ENCODE measurements at regions not wholly inside any gene's neighbourhood (a gene's known extent, or its start where the extent isn't known, plus 50 kb on each side); places are given as distances from the start of the nearest gene placed in this dataset.

GRCh38 chr14:97100306-97100705 lies 303.1 kb downstream of the VRK1 start:
- no peaks in the 10 kb centered on the region for H3K27me3 ChIP-seq (ENCODE audit: insufficient read depth, low read length)

GRCh38 chr14:97101561-97101960 lies 304.4 kb downstream of the VRK1 start:
- Histone ChIP-seq H3K4me2 (ENCODE audit: low read length) (no peak overlapping the region), H4K20me1 (ENCODE audit: insufficient read depth, low read length) (no peaks in the 10 kb centered on the region), H3K36me3 (ENCODE audit: insufficient read depth, low read length) (no peaks in the 10 kb centered on the region), H3K27me3 (ENCODE audit: insufficient read depth, low read length) (no peaks in the 10 kb centered on the region), H3K9ac (ENCODE audit: low read length) (no peak overlapping the region), H3K27ac (ENCODE audit: low read depth, low read length) (no peak overlapping the region), H3K4me3 (ENCODE audit: insufficient read depth, low read depth, low read length) (no peak overlapping the region), H2AFZ (ENCODE audit: low read depth, low read length) (no peak overlapping the region), H3K9me3 (ENCODE audit: insufficient read depth, low read depth, low read length) (no peaks in the 10 kb centered on the region), H3K79me2 (ENCODE audit: insufficient read depth, low read length) (no peaks in the 10 kb centered on the region), H3K4me1 (ENCODE audit: insufficient read depth, low read length) (no peaks in the 10 kb centered on the region)
- no peak overlapping the region for H3K4me3 Mint-ChIP-seq (ENCODE audit: unreplicated experiment)
- peaks cover 5% of the 10 kb centered on the region for H3K9me3 Mint-ChIP-seq (ENCODE audit: unreplicated experiment)
- no peak overlapping the region for H3K27ac Mint-ChIP-seq (ENCODE audit: unreplicated experiment)
- DNase-seq (ENCODE audit: low read depth) (no peak), FAIRE-seq (no peak)
- TF ChIP-seq CTCF (IDR thresholded peaks at IDR 0.05; ENCODE audit: insufficient read depth, low read depth, low read length) (no peak), EZH2 (IDR thresholded peaks at IDR 0.05; ENCODE audit: insufficient read depth, low read length) (no peak)
- peaks cover 22% of the 10 kb centered on the region for H3K27me3 Mint-ChIP-seq (ENCODE audit: low read depth, unreplicated experiment)
- H3K4me1 Mint-ChIP-seq (ENCODE audit: low read depth, unreplicated experiment), result no peaks in the 10 kb centered on the region
- H3K36me3 Mint-ChIP-seq (ENCODE audit: low read depth, unreplicated experiment), result no peaks in the 10 kb centered on the region

More at GRCh38 chr14:97100306-97100705, 303.1 kb downstream of the VRK1 start:
- Histone ChIP-seq H4K20me1 (ENCODE audit: insufficient read depth, low read length) (no peaks in the 10 kb centered on the region), H3K4me3 (ENCODE audit: insufficient read depth, low read depth, low read length) (no peak overlapping the region), H3K4me1 (ENCODE audit: insufficient read depth, low read length) (no peaks in the 10 kb centered on the region), H3K27ac (ENCODE audit: low read depth, low read length) (no peak overlapping the region), H3K9ac (ENCODE audit: low read length) (no peak overlapping the region), H2AFZ (ENCODE audit: low read depth, low read length) (no peak overlapping the region), H3K36me3 (ENCODE audit: insufficient read depth, low read length) (no peaks in the 10 kb centered on the region), H3K4me2 (ENCODE audit: low read length) (no peak overlapping the region), H3K9me3 (ENCODE audit: insufficient read depth, low read depth, low read length) (peaks cover 3% of the 10 kb centered on the region), H3K79me2 (ENCODE audit: insufficient read depth, low read length) (no peaks in the 10 kb centered on the region)
- FAIRE-seq (no peak), DNase-seq (ENCODE audit: low read depth) (no peak)
- Mint-ChIP-seq H3K36me3 (ENCODE audit: low read depth, unreplicated experiment) (no peaks in the 10 kb centered on the region), H3K4me3 (ENCODE audit: unreplicated experiment) (no peak overlapping the region), H3K27ac (ENCODE audit: unreplicated experiment) (no peak overlapping the region), H3K27me3 (ENCODE audit: low read depth, unreplicated experiment) (peaks cover 24% of the 10 kb centered on the region), H3K9me3 (ENCODE audit: unreplicated experiment) (peaks cover 5% of the 10 kb centered on the region), H3K4me1 (ENCODE audit: low read depth, unreplicated experiment) (no peaks in the 10 kb centered on the region)
- TF ChIP-seq EZH2 (IDR thresholded peaks at IDR 0.05; ENCODE audit: insufficient read depth, low read length) (no peak), CTCF (IDR thresholded peaks at IDR 0.05; ENCODE audit: insufficient read depth, low read depth, low read length) (no peak)

GRCh38 chr14:97104029-97104428 lies 306.8 kb downstream of the VRK1 start:
- H3K36me3 ChIP-seq (ENCODE audit: insufficient read depth, low read length), result no peaks in the 10 kb centered on the region
- no peak for DNase-seq (ENCODE audit: low read depth)
- no peaks in the 10 kb centered on the region for H3K4me1 ChIP-seq (ENCODE audit: insufficient read depth, low read length)
- no peak overlapping the region for H3K4me3 ChIP-seq (ENCODE audit: insufficient read depth, low read depth, low read length)
- H4K20me1 ChIP-seq (ENCODE audit: insufficient read depth, low read length), result no peaks in the 10 kb centered on the region
- H3K4me2 ChIP-seq (ENCODE audit: low read length), result no peak overlapping the region
- no peaks in the 10 kb centered on the region for H3K27me3 ChIP-seq (ENCODE audit: insufficient read depth, low read length)
- Mint-ChIP-seq H3K9me3 (ENCODE audit: unreplicated experiment) (peaks cover 5% of the 10 kb centered on the region), H3K4me1 (ENCODE audit: low read depth, unreplicated experiment) (no peaks in the 10 kb centered on the region), H3K4me3 (ENCODE audit: unreplicated experiment) (no peak overlapping the region), H3K27me3 (ENCODE audit: low read depth, unreplicated experiment) (peaks cover 6% of the 10 kb centered on the region), H3K36me3 (ENCODE audit: low read depth, unreplicated experiment) (peaks cover 2% of the 10 kb centered on the region), H3K27ac (ENCODE audit: unreplicated experiment) (no peak overlapping the region)
- no peak for FAIRE-seq
- H3K27ac ChIP-seq (ENCODE audit: low read depth, low read length), result no peak overlapping the region
- no peak overlapping the region for H3K9ac ChIP-seq (ENCODE audit: low read length)
- no peak for TF ChIP-seq EZH2 (IDR thresholded peaks at IDR 0.05; ENCODE audit: insufficient read depth, low read length)
- TF ChIP-seq CTCF (IDR thresholded peaks at IDR 0.05; ENCODE audit: insufficient read depth, low read depth, low read length), result no peak
- no peaks in the 10 kb centered on the region for H3K79me2 ChIP-seq (ENCODE audit: insufficient read depth, low read length)
- H3K9me3 ChIP-seq (ENCODE audit: insufficient read depth, low read depth, low read length), result no peaks in the 10 kb centered on the region
- no peak overlapping the region for H2AFZ ChIP-seq (ENCODE audit: low read depth, low read length)

Measured in astrocyte (in vitro differentiated cells and primary cell).